HUES6 (cell line): ENCODE measurements at regions not wholly inside any gene's neighbourhood (a gene's known extent, or its start where the extent isn't known, plus 50 kb on each side); places are given as distances from the start of the nearest gene placed in this dataset.

Experiments
- H3K27ac ChIP-seq: 2 replicates; pipeline ENCODE4 v1.7.0; 2013; ENCODE audit warnings: low read depth, mild to moderate bottlenecking, low read length, inconsistent platforms
- H3K27me3 ChIP-seq: 2 replicates; pipeline ENCODE4 v1.6.1; 2013; ENCODE audit warnings: low read length; ENCODE audit not compliant: control insufficient read depth, insufficient read depth
- H3K36me3 ChIP-seq: 2 replicates; pipeline ENCODE4 v1.6.1; 2013; ENCODE audit warnings: low read length; ENCODE audit not compliant: control insufficient read depth, insufficient read depth
- H3K4me1 ChIP-seq: 2 replicates; pipeline ENCODE4 v1.6.1; 2013; ENCODE audit warnings: low read length; ENCODE audit not compliant: control insufficient read depth, insufficient read depth
- H3K4me3 ChIP-seq: 2 replicates; pipeline ENCODE4 v1.5.1; 2013; ENCODE audit warnings: low read depth, low read length
- H3K9ac ChIP-seq: one replicate; pipeline ENCODE4 v1.6.1; 2013; ENCODE audit warnings: mild to moderate bottlenecking, low read length
- H3K9me3 ChIP-seq: 2 replicates; pipeline ENCODE4 v1.6.1; 2013; ENCODE audit warnings: low read depth, low read length; ENCODE audit not compliant: control insufficient read depth, insufficient read depth

DNA sequence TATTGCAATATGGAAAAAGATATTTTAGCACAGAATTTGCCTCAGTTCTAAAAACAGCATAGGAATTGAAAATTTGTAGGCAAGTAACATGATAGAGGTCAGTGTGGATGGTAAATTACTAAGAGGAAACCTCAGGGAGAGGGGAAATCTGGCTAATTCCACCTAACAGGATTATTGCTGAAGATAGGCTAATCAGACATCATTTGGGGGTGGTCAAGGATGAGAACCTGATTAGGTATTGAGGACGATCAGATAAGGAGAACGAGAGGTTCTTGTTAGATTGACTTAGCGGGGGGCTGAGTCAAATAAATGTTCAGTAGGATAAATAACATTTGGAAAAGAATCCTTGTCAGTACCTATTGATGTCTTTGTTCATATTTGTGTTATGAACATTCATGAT is 543.2 kb upstream of the LRRTM4 start:
- Histone ChIP-seq H3K4me3 (no peak overlapping the region), H3K36me3 (no peaks in the 10 kb centered on the region), H3K27me3 (no peaks in the 10 kb centered on the region), H3K4me1 (peaks cover 7% of the 10 kb centered on the region; the same call in 1 of the 2 replicates), H3K9me3 (no peaks in the 10 kb centered on the region), H3K27ac (no peak overlapping the region), H3K9ac (no peak overlapping the region)

DNA sequence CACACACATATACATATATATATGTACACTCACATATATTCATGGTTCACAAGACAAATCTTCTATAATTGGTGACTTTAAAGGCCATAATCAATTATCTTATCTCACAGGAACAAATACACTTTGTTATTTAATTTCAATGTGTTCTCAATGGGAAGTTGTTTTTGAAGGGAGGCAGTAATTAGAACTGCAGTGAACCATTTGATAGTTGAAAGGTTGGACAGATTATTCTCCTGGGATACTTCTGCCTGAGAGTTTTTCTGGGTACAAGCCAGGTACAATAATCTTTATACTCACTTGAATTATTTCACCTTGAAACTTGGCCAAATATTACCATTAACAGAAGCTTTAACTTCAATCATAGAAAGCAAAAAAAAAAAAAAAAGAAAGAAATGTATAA is 546.6 kb upstream of the LRRTM4 start:
- H3K36me3 ChIP-seq = no peaks in the 10 kb centered on the region
- H3K27ac ChIP-seq = no peak overlapping the region
- H3K27me3 ChIP-seq = no peaks in the 10 kb centered on the region
- no peak overlapping the region for H3K9ac ChIP-seq
- no peak overlapping the region for H3K4me3 ChIP-seq
- no peaks in the 10 kb centered on the region for H3K9me3 ChIP-seq
- no peaks in the 10 kb centered on the region for H3K4me1 ChIP-seq

DNA sequence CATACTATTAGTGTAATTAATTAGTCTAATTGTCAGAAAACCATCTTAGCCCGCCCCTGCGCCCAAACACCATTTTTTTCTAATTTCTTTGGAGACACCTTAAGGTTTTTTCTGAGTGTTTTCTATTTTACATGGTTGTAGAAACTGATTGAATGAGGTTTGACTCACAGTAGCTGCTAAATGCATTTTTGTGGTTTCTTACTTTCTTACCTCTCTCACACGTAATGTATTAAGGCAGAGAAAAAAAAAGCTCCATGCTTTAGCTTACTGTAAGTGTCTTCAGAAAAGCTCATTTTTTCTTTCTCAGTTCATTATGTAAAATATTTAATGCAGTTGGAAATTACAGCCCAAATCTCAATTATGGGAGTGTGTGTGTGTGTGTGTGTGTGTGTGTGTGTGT is 548.5 kb upstream of the LRRTM4 start:
- H3K27ac ChIP-seq = no peak overlapping the region
- H3K36me3 ChIP-seq = no peaks in the 10 kb centered on the region
- H3K4me3 ChIP-seq = no peak overlapping the region
- H3K27me3 ChIP-seq = no peaks in the 10 kb centered on the region
- no peaks in the 10 kb centered on the region for H3K9me3 ChIP-seq
- no peaks in the 10 kb centered on the region for H3K4me1 ChIP-seq
- no peak overlapping the region for H3K9ac ChIP-seq

DNA sequence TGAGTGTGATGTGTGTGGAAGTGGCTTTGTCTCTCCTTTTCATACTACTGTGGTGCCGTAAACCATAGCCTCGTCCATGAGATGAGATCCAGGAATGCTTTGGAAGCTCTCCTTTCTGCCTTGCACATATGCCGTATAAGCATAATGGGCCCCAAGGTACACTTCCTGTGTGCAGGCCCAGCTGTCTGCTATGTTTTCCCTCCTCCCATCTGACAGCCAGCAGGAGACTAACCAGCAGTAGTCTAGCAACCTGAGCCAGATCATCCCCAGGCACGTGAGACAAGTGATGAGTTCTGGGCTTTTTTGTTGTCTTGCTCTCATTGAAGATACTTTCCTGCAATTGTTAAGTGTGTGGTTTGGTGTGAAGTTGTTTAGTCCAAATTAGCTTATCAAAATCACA is 555.5 kb upstream of the LRRTM4 start:
- Histone ChIP-seq H3K9me3 (no peaks in the 10 kb centered on the region), H3K27me3 (no peaks in the 10 kb centered on the region), H3K4me1 (no peaks in the 10 kb centered on the region), H3K27ac (no peak overlapping the region), H3K36me3 (no peaks in the 10 kb centered on the region), H3K9ac (no peak overlapping the region), H3K4me3 (no peak overlapping the region)

DNA sequence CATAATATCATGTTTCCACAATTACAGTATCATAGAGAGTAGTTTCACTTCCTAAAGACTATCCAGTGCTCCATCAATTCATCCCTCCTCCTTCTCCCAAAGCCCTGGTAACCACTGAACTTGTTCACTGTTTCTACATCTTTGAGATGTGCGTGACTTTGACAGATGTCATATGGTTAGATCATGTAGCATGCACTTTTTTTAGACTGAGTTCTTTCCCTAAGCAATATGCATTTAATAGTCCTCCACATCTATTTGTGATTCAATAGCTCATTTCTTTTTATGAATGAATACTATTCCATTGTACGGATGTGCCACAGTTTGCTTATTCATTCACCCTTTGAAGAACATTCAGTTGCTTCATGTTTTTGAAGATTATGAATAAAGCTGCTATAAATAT is 560.4 kb upstream of the LRRTM4 start:
- H3K4me3 ChIP-seq = no peak overlapping the region
- H3K27ac ChIP-seq = no peak overlapping the region
- H3K4me1 ChIP-seq = no peaks in the 10 kb centered on the region
- no peaks in the 10 kb centered on the region for H3K27me3 ChIP-seq
- H3K36me3 ChIP-seq = no peaks in the 10 kb centered on the region
- H3K9me3 ChIP-seq = peaks cover 3% of the 10 kb centered on the region; the same call in 1 of the 2 replicates
- no peak overlapping the region for H3K9ac ChIP-seq

DNA sequence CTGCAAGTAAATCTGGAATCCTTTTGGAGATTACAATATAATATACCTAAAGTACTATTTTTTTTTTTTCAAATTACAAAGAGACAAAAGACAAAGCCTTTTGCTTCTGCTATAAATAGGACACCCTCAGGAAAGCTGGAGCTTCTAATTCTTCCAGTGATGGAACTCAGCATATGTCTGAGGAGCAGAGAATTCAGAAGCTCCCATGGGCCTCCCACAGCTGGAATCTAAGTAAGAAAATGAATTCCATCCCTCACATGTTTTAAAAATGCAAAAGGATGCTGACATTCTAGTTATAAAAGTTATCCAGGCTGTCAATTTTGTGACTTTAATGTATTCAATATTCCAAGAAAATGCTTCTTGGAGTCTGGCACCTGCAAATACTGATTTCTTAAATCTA is 571.3 kb upstream of the LRRTM4 start:
- Histone ChIP-seq H3K36me3 (no peaks in the 10 kb centered on the region), H3K4me1 (no peaks in the 10 kb centered on the region), H3K27ac (no peak overlapping the region), H3K4me3 (no peak overlapping the region), H3K9me3 (no peaks in the 10 kb centered on the region; the same call in 1 of the 2 replicates), H3K9ac (no peak overlapping the region), H3K27me3 (no peaks in the 10 kb centered on the region)

DNA sequence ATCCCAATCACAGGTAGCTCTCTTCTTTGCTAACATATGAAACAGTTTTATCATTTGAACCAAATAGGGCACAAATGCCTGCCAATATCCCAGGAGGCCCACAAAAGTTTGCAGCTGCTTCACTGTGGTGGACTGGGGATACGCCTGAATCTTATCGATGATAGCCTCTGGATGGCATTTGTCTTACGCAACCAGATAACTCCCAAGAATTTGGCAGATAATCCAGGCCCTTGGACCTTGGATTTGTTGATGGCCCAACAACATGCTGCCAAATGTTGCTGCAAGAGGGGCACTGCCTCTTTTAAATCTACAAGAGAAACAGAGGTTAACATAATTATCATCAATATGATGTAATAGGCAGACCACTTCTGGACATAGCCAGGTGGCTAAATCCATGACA is 587.1 kb upstream of the LRRTM4 start:
- no peak overlapping the region for H3K27ac ChIP-seq
- H3K4me1 ChIP-seq = no peaks in the 10 kb centered on the region
- no peak overlapping the region for H3K4me3 ChIP-seq
- no peak overlapping the region for H3K9ac ChIP-seq
- no peaks in the 10 kb centered on the region for H3K27me3 ChIP-seq
- peaks cover 11% of the 10 kb centered on the region for H3K9me3 ChIP-seq
- no peaks in the 10 kb centered on the region for H3K36me3 ChIP-seq

DNA sequence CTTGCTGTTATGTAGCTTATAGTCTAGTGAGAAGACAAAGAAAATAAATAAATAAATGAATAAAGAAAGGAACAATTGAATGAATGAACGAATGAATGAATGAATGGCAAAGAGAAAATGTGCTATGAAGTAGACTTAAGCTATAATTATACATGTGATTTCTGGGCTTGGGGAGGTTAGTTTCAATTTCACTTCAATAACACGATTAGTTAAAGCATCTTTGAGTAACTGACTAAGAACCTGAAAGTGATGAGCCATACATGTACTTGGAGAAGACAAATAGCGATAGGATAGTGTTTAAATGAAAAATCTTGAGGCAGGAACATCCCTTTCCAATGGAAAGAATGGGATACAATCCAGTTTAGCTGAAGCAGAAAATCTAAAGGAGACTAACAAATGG is 593.1 kb upstream of the LRRTM4 start:
- no peak overlapping the region for H3K27ac ChIP-seq
- H3K4me3 ChIP-seq = no peak overlapping the region
- no peaks in the 10 kb centered on the region for H3K27me3 ChIP-seq
- H3K36me3 ChIP-seq = no peaks in the 10 kb centered on the region
- no peak overlapping the region for H3K9ac ChIP-seq
- H3K4me1 ChIP-seq = no peaks in the 10 kb centered on the region
- H3K9me3 ChIP-seq = no peaks in the 10 kb centered on the region

DNA sequence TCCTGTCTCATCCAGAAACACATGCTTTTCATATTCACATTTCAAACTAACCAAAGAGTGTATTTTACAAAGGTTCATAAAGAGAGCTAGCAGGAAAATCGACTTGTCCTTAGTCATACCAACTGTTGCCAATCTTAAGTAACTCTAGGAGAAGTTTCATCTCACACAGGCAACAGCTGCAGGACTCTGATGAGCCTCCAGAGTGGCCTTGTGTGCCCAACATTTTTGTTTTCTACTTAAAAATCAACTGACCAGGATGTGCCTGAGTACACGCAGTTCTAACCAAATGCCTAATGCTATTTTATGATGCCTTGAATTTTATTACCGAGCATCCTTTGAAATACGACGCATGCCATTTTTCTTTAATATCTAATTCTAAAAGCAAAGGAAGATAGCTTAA is 595.9 kb upstream of the LRRTM4 start:
- Histone ChIP-seq H3K9me3 (no peaks in the 10 kb centered on the region), H3K36me3 (no peaks in the 10 kb centered on the region), H3K27ac (no peak overlapping the region), H3K4me3 (no peak overlapping the region), H3K27me3 (no peaks in the 10 kb centered on the region), H3K4me1 (no peaks in the 10 kb centered on the region), H3K9ac (no peak overlapping the region)

DNA sequence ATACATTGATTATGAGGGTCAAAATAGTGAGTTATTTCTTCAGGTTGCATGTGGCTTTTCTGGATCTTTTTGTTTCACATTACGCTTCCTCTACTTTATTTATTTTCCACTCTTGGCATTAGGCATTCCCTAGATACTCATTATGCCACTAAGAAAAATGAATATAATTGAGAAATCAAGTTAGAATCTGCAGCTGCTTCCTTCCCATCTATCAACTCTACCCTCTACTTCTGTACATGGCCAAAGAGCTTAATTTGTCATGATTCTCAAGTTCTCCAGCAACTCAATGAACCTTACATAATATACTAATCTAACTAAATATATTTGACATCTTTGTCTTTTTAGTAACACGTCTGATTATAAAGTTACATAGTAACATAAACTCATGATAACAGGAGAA is 598.1 kb upstream of the LRRTM4 start:
- H3K27me3 ChIP-seq = no peaks in the 10 kb centered on the region
- H3K4me1 ChIP-seq = no peaks in the 10 kb centered on the region
- no peaks in the 10 kb centered on the region for H3K9me3 ChIP-seq
- no peak overlapping the region for H3K4me3 ChIP-seq
- H3K27ac ChIP-seq = no peak overlapping the region
- no peak overlapping the region for H3K9ac ChIP-seq
- no peaks in the 10 kb centered on the region for H3K36me3 ChIP-seq

DNA sequence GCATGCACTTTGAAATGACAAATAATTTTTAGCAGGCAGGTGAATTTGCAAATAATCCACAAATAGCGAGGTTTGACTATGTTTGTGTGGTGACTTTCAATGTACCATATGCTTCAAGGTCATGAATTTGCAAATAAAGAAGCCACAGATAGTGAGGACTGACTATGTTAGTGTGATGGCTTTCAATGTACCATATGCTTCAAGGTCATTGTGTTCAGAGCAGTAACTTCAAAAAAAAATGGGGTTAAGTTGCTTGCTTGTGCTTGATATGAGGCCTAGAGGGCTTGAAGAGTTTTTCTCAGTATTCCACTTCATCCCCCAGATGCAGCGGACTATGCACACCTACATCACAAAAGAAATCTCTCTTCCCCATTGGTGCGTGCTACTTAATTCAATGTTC is 602.9 kb upstream of the LRRTM4 start:
- H3K9me3 ChIP-seq = peaks cover 3% of the 10 kb centered on the region; the same call in 1 of the 2 replicates
- H3K27me3 ChIP-seq = no peaks in the 10 kb centered on the region
- H3K4me3 ChIP-seq = no peak overlapping the region
- no peak overlapping the region for H3K9ac ChIP-seq
- no peaks in the 10 kb centered on the region for H3K36me3 ChIP-seq
- H3K27ac ChIP-seq = no peak overlapping the region
- H3K4me1 ChIP-seq = no peaks in the 10 kb centered on the region

DNA sequence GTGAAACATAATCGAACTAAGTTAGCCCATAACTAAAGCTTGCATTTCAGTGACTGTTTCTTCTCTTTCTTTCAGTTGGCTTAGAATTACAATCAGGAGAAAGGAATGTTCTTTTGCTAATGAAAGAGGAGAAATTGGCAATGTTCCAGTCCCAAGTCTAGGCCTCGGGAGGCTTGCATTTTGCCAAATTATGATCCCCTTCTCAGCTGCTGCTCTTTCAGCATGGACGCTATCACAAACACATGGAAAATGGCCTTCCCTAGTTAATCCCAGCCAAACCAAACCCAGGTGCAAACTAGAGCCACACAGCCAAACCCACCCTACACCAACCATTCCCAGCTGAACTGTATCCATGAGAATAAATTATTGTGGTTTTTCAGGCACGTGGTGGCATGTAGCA is 605.2 kb upstream of the LRRTM4 start:
- H3K4me1 ChIP-seq = no peaks in the 10 kb centered on the region
- H3K9ac ChIP-seq = no peak overlapping the region
- H3K27me3 ChIP-seq = no peaks in the 10 kb centered on the region
- H3K9me3 ChIP-seq = peaks cover 3% of the 10 kb centered on the region; the same call in 1 of the 2 replicates
- H3K36me3 ChIP-seq = no peaks in the 10 kb centered on the region
- no peak overlapping the region for H3K4me3 ChIP-seq
- no peak overlapping the region for H3K27ac ChIP-seq
